ENCODE measurements at regions not wholly inside any gene's neighbourhood (a gene's known extent, or its start where the extent isn't known, plus 50 kb on each side); places are given as distances from the start of the nearest gene placed in this dataset.

GRCh38 chr4:66235876-66236275 lies 565.6 kb upstream of the EPHA5 start (continued):
- TF ChIP-seq ARNTL (CRISPR knock-in tag; IDR thresholded peaks at IDR 0.05; ENCODE audit: borderline replicate concordance, low read depth) (no peak), BACH2 (CRISPR knock-in tag; IDR thresholded peaks at IDR 0.05; ENCODE audit: borderline replicate concordance) (no peak), CREB5 (CRISPR knock-in tag; IDR thresholded peaks at IDR 0.05; ENCODE audit: low read depth) (no peak), ZFP30 (CRISPR knock-in tag; IDR thresholded peaks at IDR 0.05) (no peak), ZC3H10 (CRISPR knock-in tag; IDR thresholded peaks at IDR 0.05) (no peak), SNAI2 (CRISPR knock-in tag; IDR thresholded peaks at IDR 0.05) (no peak), ZNF8 (CRISPR knock-in tag; IDR thresholded peaks at IDR 0.05) (no peak)

GRCh38 chr4:66229885-66230284 lies 559.6 kb upstream of the EPHA5 start:
- ATAC-seq, result no peak
- no peak for TF ChIP-seq ZFP3 (CRISPR knock-in tag; IDR thresholded peaks at IDR 0.05)
- TF ChIP-seq ZNF8 (CRISPR knock-in tag; IDR thresholded peaks at IDR 0.05), result no peak
- no peak for TF ChIP-seq CSRNP3 (CRISPR knock-in tag; IDR thresholded peaks at IDR 0.05)
- TF ChIP-seq ESRRG (CRISPR knock-in tag; IDR thresholded peaks at IDR 0.05), result no peak
- TF ChIP-seq PPARA (CRISPR knock-in tag; IDR thresholded peaks at IDR 0.05; ENCODE audit: borderline replicate concordance), result no peak
- TF ChIP-seq ISL1 (CRISPR knock-in tag; IDR thresholded peaks at IDR 0.05), result no peak
- no peak for TF ChIP-seq POU6F1 (CRISPR knock-in tag; IDR thresholded peaks at IDR 0.05; ENCODE audit: borderline replicate concordance, low read depth)

GRCh38 chr4:66225539-66225938 lies 555.2 kb upstream of the EPHA5 start:
- TF ChIP-seq PATZ1 (CRISPR knock-in tag; IDR thresholded peaks at IDR 0.05; ENCODE audit: borderline replicate concordance), result no peak
- TF ChIP-seq POU6F1 (CRISPR knock-in tag; IDR thresholded peaks at IDR 0.05; ENCODE audit: borderline replicate concordance, low read depth), result no peak
- TF ChIP-seq OSR1 (CRISPR knock-in tag; IDR thresholded peaks at IDR 0.05), result no peak
- TF ChIP-seq ZC3H10 (CRISPR knock-in tag; IDR thresholded peaks at IDR 0.05), result no peak
- TF ChIP-seq CSDC2 (CRISPR knock-in tag; IDR thresholded peaks at IDR 0.05), result no peak
- TF ChIP-seq ZNF70 (CRISPR knock-in tag; IDR thresholded peaks at IDR 0.05), result no peak
- no peak for TF ChIP-seq ARNTL (CRISPR knock-in tag; IDR thresholded peaks at IDR 0.05; ENCODE audit: borderline replicate concordance, low read depth)
- no peak for ATAC-seq

- ATAC-seq, result no peak
- TF ChIP-seq ZNF565 (CRISPR knock-in tag; conservative IDR thresholded peaks at IDR 0.05; ENCODE audit: low read depth), result no peak
- TF ChIP-seq CSRNP3 (CRISPR knock-in tag; IDR thresholded peaks at IDR 0.05), result no peak
- TF ChIP-seq POU6F1 (CRISPR knock-in tag; IDR thresholded peaks at IDR 0.05; ENCODE audit: borderline replicate concordance, low read depth), result no peak
- TF ChIP-seq BACH2 (CRISPR knock-in tag; IDR thresholded peaks at IDR 0.05; ENCODE audit: borderline replicate concordance), result no peak
- no peak for TF ChIP-seq CSDC2 (CRISPR knock-in tag; IDR thresholded peaks at IDR 0.05)
- TF ChIP-seq ISL1 (CRISPR knock-in tag; IDR thresholded peaks at IDR 0.05), result no peak
- no peak for TF ChIP-seq ARNTL (CRISPR knock-in tag; IDR thresholded peaks at IDR 0.05; ENCODE audit: borderline replicate concordance, low read depth)
- TF ChIP-seq ZFP30 (CRISPR knock-in tag; IDR thresholded peaks at IDR 0.05), result no peak
- TF ChIP-seq GLIS3 (CRISPR knock-in tag; IDR thresholded peaks at IDR 0.05), result no peak
- TF ChIP-seq OSR1 (CRISPR knock-in tag; IDR thresholded peaks at IDR 0.05), result no peak
- TF ChIP-seq TOX (CRISPR knock-in tag; IDR thresholded peaks at IDR 0.05; ENCODE audit: borderline replicate concordance), result no peak
- no peak for TF ChIP-seq ESRRG (CRISPR knock-in tag; IDR thresholded peaks at IDR 0.05)
- no peak for TF ChIP-seq PATZ1 (CRISPR knock-in tag; IDR thresholded peaks at IDR 0.05; ENCODE audit: borderline replicate concordance)
- TF ChIP-seq ZFP3 (CRISPR knock-in tag; IDR thresholded peaks at IDR 0.05), result no peak
- no peak for TF ChIP-seq ZNF70 (CRISPR knock-in tag; IDR thresholded peaks at IDR 0.05)
- TF ChIP-seq PPARA (CRISPR knock-in tag; IDR thresholded peaks at IDR 0.05; ENCODE audit: borderline replicate concordance), result no peak
- no peak for TF ChIP-seq SNAI2 (CRISPR knock-in tag; IDR thresholded peaks at IDR 0.05)
Observed at GRCh38 chr4:66223068-66223703, 552.9 kb upstream of the EPHA5 start.
